ENCODE measurements at regions not wholly inside any gene's neighbourhood (a gene's known extent, or its start where the extent isn't known, plus 50 kb on each side); places are given as distances from the start of the nearest gene placed in this dataset.
"Not testable (repeated sequence)": the region's sequence is repeated elsewhere in the genome, so short reads cannot be mapped to it uniquely, and the experiment has no call there.

GRCh38 chr4:19104176-19104575 lies 1082.6 kb upstream of the LCORL start:
- no peak for DNase-seq (ENCODE audit: low read depth)

GRCh38 chr4:19095491-19096046 lies 1074.0 kb upstream of the LCORL start:
- no peak for DNase-seq (ENCODE audit: low read depth)

GRCh38 chr4:19093951-19094350 lies 1072.4 kb upstream of the LCORL start:
- no peak for DNase-seq (ENCODE audit: low read depth)

GRCh38 chr4:19092797-19093196 lies 1071.2 kb upstream of the LCORL start:
- DNase-seq (ENCODE audit: low read depth) = no peak

GRCh38 chr4:19074036-19074435 lies 1052.5 kb upstream of the LCORL start:
- no peak for DNase-seq (ENCODE audit: low read depth)

GRCh38 chr4:19063662-19064061 lies 1042.1 kb upstream of the LCORL start:
- no peak for DNase-seq (ENCODE audit: low read depth)

GRCh38 chr4:19054916-19055315 lies 1033.4 kb upstream of the LCORL start:
- DNase-seq (ENCODE audit: low read depth) = no peak

GRCh38 chr4:19051831-19052230 lies 1030.3 kb upstream of the LCORL start:
- DNase-seq (ENCODE audit: low read depth) = no peak

GRCh38 chr4:19047279-19047880 lies 1025.8 kb upstream of the LCORL start:
- no peak for DNase-seq (ENCODE audit: low read depth)

GRCh38 chr4:19039816-19040215 lies 1018.3 kb upstream of the LCORL start:
- no peak for DNase-seq (ENCODE audit: low read depth)

GRCh38 chr4:19038231-19038630 lies 1016.7 kb upstream of the LCORL start:
- no peak for DNase-seq (ENCODE audit: low read depth)

GRCh38 chr4:19033816-19034733 lies 1012.5 kb upstream of the LCORL start:
- no peak for DNase-seq (ENCODE audit: low read depth)

- no peak for DNase-seq (ENCODE audit: low read depth)
Observed at GRCh38 chr4:19030536-19030935, 1009.0 kb upstream of the LCORL start.

- DNase-seq (ENCODE audit: low read depth) = no peak
Observed at GRCh38 chr4:19030048-19030447, 1008.5 kb upstream of the LCORL start.

GRCh38 chr4:19026281-19026680 lies 1004.7 kb upstream of the LCORL start:
- DNase-seq (ENCODE audit: low read depth) = no peak

GRCh38 chr4:19025031-19025430 lies 1003.5 kb upstream of the LCORL start:
- no peak for DNase-seq (ENCODE audit: low read depth)

GRCh38 chr4:19024047-19024446 lies 1002.5 kb upstream of the LCORL start:
- DNase-seq (ENCODE audit: low read depth) = no peak

GRCh38 chr4:19021617-19022016 lies 1000.1 kb upstream of the LCORL start:
- no peak for DNase-seq (ENCODE audit: low read depth)

GRCh38 chr4:19016550-19016949 lies 995.0 kb upstream of the LCORL start:
- not testable (repeated sequence) for DNase-seq (ENCODE audit: low read depth)

- DNase-seq (ENCODE audit: low read depth) = no peak
Observed at GRCh38 chr4:19014594-19014993, 993.0 kb upstream of the LCORL start.

- no peak for DNase-seq (ENCODE audit: low read depth)
Observed at GRCh38 chr4:19010761-19011160, 989.2 kb upstream of the LCORL start.

GRCh38 chr4:19009881-19010280 lies 988.3 kb upstream of the LCORL start:
- DNase-seq (ENCODE audit: low read depth) = no peak

Measured in myocyte (in vitro differentiated cells).